ENCODE measurements at regions not wholly inside any gene's neighbourhood (a gene's known extent, or its start where the extent isn't known, plus 50 kb on each side); places are given as distances from the start of the nearest gene placed in this dataset.

DNA sequence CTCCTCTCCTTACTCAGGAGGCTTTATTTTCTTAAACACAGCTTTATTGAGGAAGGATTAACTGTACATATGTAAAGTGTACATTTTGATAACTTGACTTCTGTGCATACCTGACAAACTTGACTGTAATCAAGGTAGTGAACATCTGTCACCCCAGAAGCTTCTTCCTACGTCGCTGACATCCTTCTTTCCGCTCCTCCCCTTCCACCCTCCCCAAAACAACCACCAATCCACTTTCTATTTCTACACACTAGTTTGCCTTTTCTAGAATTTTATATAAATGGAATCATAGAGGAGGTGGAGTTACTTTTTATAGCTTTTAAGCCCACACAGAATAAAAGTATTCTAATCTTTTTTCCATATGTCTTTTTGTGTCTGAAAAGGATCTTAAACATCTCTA, 225.2 kb upstream of the RBFOX1 start:
- Histone ChIP-seq H3K27ac (no peak overlapping the region), H3K9me3 (ENCODE audit: low read depth, low read length) (no peaks in the 10 kb centered on the region), H3K9ac (ENCODE audit: insufficient read length) (no peak overlapping the region), H3K4me3 (no peak overlapping the region), H3K36me3 (ENCODE audit: insufficient read depth, low read length) (no peaks in the 10 kb centered on the region)
- TF ChIP-seq EZH2 (IDR thresholded peaks at IDR 0.05) (no peak), FOXP2 (optimal IDR thresholded peaks at IDR 0.05; ENCODE audit: control extremely low read depth, extremely low read length, insufficient read depth) (no peak), POLR2AphosphoS5 (IDR thresholded peaks at IDR 0.05; ENCODE audit: borderline replicate concordance, low read depth, low read length) (no peak)
- DNase-seq (ENCODE audit: low read depth, low spot score) = no peak

DNA sequence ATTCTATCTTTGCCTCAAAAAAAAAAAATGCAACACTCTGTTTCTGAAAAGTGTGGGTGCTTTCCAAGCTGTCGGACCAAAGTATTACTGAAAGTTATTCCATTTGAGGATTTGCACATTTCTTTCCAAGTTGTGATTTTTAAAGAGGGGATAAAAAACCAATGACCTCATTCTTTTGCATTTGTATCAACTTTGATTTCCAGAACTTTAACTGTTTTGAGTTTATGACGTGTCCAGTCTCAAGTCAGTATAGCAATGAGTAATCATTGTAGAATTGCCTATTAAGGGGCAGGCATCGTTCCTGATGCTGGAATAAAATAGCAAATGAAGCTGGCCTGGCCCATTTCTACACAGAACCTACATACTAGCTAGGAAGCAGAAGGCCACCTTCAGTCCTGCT, 229.6 kb upstream of the RBFOX1 start:
- Histone ChIP-seq H3K9me3 (ENCODE audit: low read depth, low read length) (no peaks in the 10 kb centered on the region), H3K36me3 (ENCODE audit: insufficient read depth, low read length) (no peaks in the 10 kb centered on the region), H3K9ac (ENCODE audit: insufficient read length) (no peak overlapping the region), H3K27ac (no peak overlapping the region), H3K4me3 (no peak overlapping the region)
- TF ChIP-seq POLR2AphosphoS5 (IDR thresholded peaks at IDR 0.05; ENCODE audit: borderline replicate concordance, low read depth, low read length) (no peak), FOXP2 (optimal IDR thresholded peaks at IDR 0.05; ENCODE audit: control extremely low read depth, extremely low read length, insufficient read depth) (no peak), EZH2 (IDR thresholded peaks at IDR 0.05) (no peak)
- DNase-seq (ENCODE audit: low read depth, low spot score) = no peak

DNA sequence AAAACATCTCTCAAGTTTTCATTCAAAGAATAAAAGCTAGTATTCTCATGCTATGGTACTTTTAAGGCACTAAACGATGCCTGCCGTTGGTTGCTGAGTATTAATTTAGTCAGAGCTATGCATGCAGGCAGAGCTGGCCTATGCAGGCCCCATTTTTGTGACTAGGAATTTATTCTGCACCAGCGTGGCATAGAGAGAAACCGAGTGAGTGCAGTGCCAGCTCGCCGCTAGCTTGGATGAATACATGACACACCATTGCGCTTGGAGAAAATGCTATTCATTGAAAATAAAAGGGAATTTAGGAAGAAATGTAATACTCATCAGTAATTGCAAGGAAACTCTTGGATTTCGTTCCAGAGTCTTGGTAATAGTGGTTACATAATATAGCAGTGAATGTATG, 231.6 kb upstream of the RBFOX1 start:
- no peak overlapping the region for H3K9ac ChIP-seq (ENCODE audit: insufficient read length)
- no peak for DNase-seq (ENCODE audit: low read depth, low spot score)
- H3K4me3 ChIP-seq = no peak overlapping the region

DNA sequence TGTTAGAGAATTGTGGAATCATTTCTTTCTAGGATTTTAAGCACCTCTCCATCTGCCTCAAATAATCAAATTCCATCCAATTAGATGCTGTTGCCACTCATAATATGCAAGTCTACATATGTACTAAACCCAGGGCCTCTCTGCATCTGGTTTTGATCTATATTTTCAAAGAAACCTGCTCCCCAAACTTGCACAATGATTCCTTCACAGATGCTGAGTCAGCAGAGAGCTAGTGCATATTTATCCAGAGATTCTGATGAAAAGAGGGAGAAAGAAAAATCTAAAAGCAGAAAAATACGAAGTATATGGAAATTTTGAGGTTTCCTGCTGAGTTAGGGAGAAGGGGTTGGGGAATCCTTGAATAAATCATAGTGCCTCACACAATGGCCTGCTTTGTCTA, 235.1 kb upstream of the RBFOX1 start:
- DNase-seq (ENCODE audit: low read depth, low spot score) = no peak

More for the DNA sequence above, 231.6 kb upstream of the RBFOX1 start:
- TF ChIP-seq FOXP2 (optimal IDR thresholded peaks at IDR 0.05; ENCODE audit: control extremely low read depth, extremely low read length, insufficient read depth) = no peak
- Histone ChIP-seq H3K9me3 (ENCODE audit: low read depth, low read length) (no peaks in the 10 kb centered on the region), H3K27ac (no peak overlapping the region), H3K36me3 (ENCODE audit: insufficient read depth, low read length) (no peaks in the 10 kb centered on the region)

DNA sequence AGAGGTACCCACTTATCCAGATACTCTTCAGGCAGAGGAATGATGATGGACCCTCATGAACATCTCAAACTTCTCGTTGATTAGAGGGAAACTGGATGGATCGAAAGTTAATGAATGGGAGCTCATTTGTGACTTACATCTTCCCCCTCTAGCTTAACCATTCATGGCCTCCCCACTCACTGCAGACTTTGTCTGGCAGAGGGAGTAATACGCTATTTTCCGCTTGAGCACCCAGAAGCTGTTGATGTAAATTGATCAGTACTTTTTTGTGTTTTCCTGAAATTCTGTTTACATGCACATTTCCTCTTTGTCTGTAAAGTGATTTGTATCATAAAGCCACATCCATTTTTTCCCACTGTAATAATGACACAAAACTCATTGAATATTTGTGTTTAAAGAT, 239.1 kb upstream of the RBFOX1 start:
- Histone ChIP-seq H3K4me3 (no peak overlapping the region), H3K9ac (ENCODE audit: insufficient read length) (no peak overlapping the region), H3K9me3 (ENCODE audit: low read depth, low read length) (no peaks in the 10 kb centered on the region), H3K27ac (no peak overlapping the region), H3K36me3 (ENCODE audit: insufficient read depth, low read length) (no peaks in the 10 kb centered on the region)
- TF ChIP-seq EZH2 (IDR thresholded peaks at IDR 0.05) = no peak
- TF ChIP-seq FOXP2 (optimal IDR thresholded peaks at IDR 0.05; ENCODE audit: control extremely low read depth, extremely low read length, insufficient read depth) = no peak
- no peak for TF ChIP-seq POLR2AphosphoS5 (IDR thresholded peaks at IDR 0.05; ENCODE audit: borderline replicate concordance, low read depth, low read length)
- DNase-seq (ENCODE audit: low read depth, low spot score) = no peak

More for the DNA sequence above, 235.1 kb upstream of the RBFOX1 start:
- TF ChIP-seq FOXP2 (optimal IDR thresholded peaks at IDR 0.05; ENCODE audit: control extremely low read depth, extremely low read length, insufficient read depth) (no peak), EZH2 (IDR thresholded peaks at IDR 0.05) (no peak), POLR2AphosphoS5 (IDR thresholded peaks at IDR 0.05; ENCODE audit: borderline replicate concordance, low read depth, low read length) (no peak)
- H3K27ac ChIP-seq = no peak overlapping the region
- H3K4me3 ChIP-seq = no peak overlapping the region
- H3K36me3 ChIP-seq (ENCODE audit: insufficient read depth, low read length) = no peaks in the 10 kb centered on the region
- no peaks in the 10 kb centered on the region for H3K9me3 ChIP-seq (ENCODE audit: low read depth, low read length)
- no peak overlapping the region for H3K9ac ChIP-seq (ENCODE audit: insufficient read length)

DNA sequence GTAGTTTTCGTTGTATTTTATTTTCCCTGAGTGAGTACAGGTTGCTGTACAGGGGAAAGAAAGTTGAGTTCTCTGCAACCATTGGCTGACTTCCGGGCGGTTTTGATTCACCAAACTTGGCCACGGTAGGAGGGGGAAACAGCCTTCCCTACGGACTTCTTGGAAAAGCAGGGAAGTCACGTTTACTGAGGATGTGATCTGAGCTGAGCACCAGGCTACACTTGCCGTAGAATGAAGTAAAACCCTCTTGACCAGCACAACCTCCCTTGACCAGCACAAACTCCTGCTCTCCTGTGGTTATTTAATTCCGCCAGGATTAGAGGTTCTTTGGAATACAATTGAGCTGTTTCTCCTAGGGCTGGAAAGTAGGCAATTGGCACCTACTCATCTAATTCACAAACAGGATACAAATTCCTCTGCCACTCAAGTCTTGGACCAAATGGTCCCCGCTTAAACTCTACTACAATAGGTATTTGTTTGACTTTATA, 242.0 kb upstream of the RBFOX1 start:
- Histone ChIP-seq H3K36me3 (ENCODE audit: insufficient read depth, low read length) (no peaks in the 10 kb centered on the region), H3K4me3 (no peak overlapping the region), H3K27ac (no peak overlapping the region), H3K9me3 (ENCODE audit: low read depth, low read length) (no peaks in the 10 kb centered on the region), H3K9ac (ENCODE audit: insufficient read length) (no peak overlapping the region)
- DNase-seq (ENCODE audit: low read depth, low spot score) = no peak
- TF ChIP-seq FOXP2 (optimal IDR thresholded peaks at IDR 0.05; ENCODE audit: control extremely low read depth, extremely low read length, insufficient read depth) (no peak), POLR2AphosphoS5 (IDR thresholded peaks at IDR 0.05; ENCODE audit: borderline replicate concordance, low read depth, low read length) (no peak), EZH2 (IDR thresholded peaks at IDR 0.05) (no peak)

DNA sequence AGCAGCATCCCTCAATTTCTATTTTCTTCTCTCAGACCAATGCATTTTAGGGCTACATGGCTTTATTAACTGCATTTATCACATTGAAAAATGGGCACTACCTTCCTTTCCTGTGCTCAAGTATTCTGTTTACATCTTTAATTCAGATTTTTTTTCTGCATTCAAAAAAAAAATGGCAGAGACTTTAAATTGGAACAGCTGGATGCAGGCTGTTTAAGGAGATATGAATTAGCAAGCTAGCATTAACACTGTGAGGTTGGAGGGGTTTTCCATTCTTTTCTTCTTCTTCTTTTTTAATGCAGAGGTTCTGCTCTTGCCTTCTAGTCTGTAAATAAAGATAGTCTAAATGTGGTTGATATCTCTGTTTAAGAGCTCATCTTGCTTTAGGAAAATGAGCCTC, 242.9 kb upstream of the RBFOX1 start:
- no peak for DNase-seq (ENCODE audit: low read depth, low spot score)

DNA sequence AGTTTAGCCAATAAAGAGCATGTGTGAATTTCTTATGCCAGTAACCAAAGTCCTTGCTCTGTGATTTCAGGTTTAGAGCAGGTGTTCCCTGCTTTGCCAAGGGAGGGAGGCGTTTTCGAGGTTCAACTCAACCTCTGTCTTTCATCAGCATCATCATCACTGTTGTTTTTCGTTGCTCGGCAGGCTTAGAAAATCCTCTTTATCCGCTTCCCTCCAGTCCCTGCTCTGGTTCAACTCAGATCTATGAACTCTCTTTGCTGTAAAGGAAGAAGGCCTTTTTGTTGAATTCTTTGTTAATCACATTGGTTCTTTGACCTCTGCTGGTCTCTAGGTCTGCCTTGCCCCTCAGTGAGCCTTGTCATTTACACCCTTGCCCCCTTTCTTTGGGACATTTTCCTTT, 243.9 kb upstream of the RBFOX1 start:
- no peaks in the 10 kb centered on the region for H3K9me3 ChIP-seq (ENCODE audit: low read depth, low read length)
- H3K9ac ChIP-seq (ENCODE audit: insufficient read length) = no peak overlapping the region
- TF ChIP-seq FOXP2 (optimal IDR thresholded peaks at IDR 0.05; ENCODE audit: control extremely low read depth, extremely low read length, insufficient read depth) (no peak), EZH2 (IDR thresholded peaks at IDR 0.05) (no peak), POLR2AphosphoS5 (IDR thresholded peaks at IDR 0.05; ENCODE audit: borderline replicate concordance, low read depth, low read length) (no peak)
- no peaks in the 10 kb centered on the region for H3K36me3 ChIP-seq (ENCODE audit: insufficient read depth, low read length)
- no peak overlapping the region for H3K4me3 ChIP-seq
- no peak overlapping the region for H3K27ac ChIP-seq
- no peak for DNase-seq (ENCODE audit: low read depth, low spot score)

More for the DNA sequence above, 242.9 kb upstream of the RBFOX1 start:
- no peak overlapping the region for H3K9ac ChIP-seq (ENCODE audit: insufficient read length)
- H3K4me3 ChIP-seq = no peak overlapping the region
- TF ChIP-seq POLR2AphosphoS5 (IDR thresholded peaks at IDR 0.05; ENCODE audit: borderline replicate concordance, low read depth, low read length) = no peak
- no peak for TF ChIP-seq EZH2 (IDR thresholded peaks at IDR 0.05)
- no peak for TF ChIP-seq FOXP2 (optimal IDR thresholded peaks at IDR 0.05; ENCODE audit: control extremely low read depth, extremely low read length, insufficient read depth)
- H3K36me3 ChIP-seq (ENCODE audit: insufficient read depth, low read length) = no peaks in the 10 kb centered on the region
- no peaks in the 10 kb centered on the region for H3K9me3 ChIP-seq (ENCODE audit: low read depth, low read length)
- H3K27ac ChIP-seq = no peak overlapping the region

Data from SK-N-MC (cell line).